GM19240 (cell line): ENCODE measurements at regions not wholly inside any gene's neighbourhood (a gene's known extent, or its start where the extent isn't known, plus 50 kb on each side); places are given as distances from the start of the nearest gene placed in this dataset.
"Not testable (repeated sequence)": the region's sequence is repeated elsewhere in the genome, so short reads cannot be mapped to it uniquely, and the experiment has no call there.

Source experiments
- DNase-seq: peaks from one replicate; pipeline ENCODE4 v3.0.0; 2011; ENCODE audit warnings: low spot score; ENCODE audit not compliant: insufficient read length

DNA sequence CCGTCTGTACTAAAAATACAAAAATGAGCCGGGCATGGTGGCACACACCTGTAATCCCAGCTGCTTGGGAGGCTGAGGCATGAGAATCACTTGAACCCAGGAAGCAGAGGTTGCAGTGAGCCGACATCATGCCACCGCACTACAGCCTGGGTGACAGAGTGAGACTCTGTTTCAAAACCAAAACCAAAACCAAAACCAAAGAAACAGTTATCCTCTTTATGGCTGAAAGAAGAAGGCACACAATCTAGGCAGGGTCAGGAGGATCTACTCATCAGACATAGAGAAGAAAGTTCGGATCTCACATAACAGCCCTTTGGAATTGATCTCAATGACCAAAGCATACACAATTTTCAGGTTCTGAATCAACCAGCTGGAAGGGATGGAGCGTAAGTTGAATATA lies 411.3 kb upstream of the SLC35B3 start:
- not testable (repeated sequence) for DNase-seq

DNA sequence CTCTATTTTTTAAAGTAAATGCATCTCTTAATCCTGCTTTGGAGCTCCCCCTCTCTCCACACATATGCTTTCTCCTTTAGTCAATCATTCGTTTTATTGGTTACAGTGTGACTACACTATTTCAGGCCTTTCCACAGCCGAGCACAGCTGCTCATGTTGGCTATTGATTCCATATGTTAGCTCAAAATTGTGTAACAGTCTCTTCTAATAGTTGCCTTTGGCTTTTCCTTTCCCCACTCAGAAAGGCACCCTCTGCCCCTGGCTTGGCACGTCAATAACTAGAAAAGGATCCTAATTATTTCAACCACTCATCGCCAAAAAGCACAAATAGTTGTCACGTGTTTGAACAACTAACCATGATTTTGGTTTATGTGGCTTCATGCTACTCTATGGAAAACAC lies 410.3 kb upstream of the SLC35B3 start:
- no peak for DNase-seq

DNA sequence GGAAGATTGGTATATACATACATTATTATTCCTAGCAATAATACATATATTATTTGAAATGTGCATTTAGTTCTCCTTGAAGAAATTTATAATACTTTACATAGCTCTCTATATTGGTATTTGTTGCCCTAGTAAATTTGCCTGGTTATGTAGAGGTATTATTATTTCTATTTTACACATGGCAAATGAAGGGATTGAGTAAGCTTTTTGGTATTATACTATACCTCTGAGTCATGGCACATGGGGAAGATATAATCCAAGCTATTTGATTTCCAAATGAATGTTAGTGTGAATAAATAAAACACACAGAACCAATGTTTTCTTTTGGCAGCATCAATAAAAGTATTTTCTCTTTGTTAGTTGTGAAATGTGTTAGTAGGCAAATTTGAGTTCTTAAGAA lies 409.6 kb upstream of the SLC35B3 start:
- DNase-seq = no peak

DNA sequence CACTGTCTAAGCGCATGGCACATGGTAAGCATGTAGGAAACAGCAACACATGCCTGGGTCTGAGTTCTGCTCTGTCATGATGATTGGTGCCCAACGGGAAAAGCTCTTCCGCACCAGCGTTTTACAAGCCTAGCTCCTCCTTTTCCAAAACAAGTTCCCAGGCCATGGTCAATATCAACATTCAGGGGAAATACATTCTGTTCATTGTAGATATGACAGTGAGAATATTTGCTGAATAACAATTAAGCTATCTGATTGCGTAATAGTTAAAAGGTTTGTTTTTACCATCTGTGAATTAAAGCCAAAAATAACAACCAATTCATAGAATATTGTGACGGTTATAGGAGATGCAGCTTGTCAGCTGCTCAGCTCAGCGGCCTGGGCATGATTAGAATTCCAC lies 404.3 kb upstream of the SLC35B3 start:
- DNase-seq = no peak

DNA sequence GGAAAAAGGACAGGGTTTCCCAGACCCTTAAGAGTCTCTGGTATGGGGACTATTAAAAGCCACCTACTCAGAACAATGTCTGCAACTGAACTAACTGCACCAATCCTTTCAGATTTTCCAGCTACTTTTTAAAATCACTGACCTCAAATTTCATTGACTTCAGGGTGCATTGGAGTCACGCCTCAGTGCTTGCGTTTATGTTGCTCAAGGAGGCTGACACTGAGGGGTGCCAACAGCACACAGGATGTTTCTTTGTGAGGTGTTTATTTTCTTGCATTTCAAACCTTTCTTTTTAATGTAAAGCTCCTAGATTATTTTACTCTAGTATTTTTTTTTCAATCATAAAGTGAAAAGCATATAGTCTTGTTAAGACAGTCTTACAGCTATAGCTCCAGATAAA lies 402.0 kb upstream of the SLC35B3 start:
- DNase-seq = no peak

DNA sequence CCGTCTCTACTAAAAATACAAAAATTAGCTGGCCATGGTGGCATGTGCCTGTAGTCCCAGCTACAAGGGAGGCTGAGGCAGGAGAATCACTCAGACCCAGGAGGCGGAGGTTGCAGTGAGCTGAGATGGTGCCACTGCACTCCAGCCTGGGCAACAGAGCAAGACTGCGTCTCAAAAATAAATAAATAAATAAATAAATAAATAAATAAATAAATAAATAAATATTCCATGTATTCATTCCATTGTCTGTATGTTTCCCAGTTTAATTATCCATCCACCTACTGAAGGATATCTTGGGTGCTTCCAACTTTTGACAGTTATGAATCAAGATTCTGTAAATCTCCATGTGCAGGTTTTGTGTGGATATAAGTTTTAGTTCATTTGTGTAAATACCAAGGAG lies 397.4 kb upstream of the SLC35B3 start:
- DNase-seq = not testable (repeated sequence)

DNA sequence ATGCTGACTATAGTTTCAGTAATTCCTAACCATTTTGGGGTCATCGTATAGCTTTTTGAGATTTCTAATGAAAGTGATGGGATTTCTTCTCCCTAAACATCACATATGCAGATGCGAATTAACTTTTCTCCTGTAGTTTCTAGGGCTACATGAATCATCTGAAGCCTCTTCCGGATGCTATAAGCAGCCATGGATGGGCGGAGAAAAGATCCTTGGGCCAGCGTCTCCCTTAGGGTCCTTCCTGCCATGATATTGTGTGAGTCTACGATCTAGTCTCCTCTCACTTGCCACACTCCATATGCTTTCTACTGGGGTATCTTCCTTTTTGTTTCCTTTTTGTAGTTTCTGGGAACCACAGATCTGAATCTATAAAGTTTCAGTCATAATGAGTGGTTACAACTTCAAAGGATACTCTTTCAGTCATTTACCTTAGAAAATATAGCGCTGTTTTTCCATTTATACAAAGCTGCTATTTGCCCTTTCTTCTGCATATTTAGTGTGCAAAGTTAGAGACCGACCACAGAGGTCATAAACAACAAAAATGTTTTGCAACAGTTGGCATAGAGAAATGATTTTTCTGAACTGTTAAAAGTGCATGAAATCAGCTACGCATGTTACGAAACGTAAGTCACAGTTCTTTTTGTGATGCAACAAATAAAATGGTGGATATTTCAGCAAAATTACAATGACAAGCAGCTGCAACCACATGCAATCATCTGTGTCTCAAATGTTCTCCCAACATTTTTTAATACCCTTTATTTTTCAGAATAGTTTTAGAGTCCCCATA lies 396.2 kb upstream of the SLC35B3 start:
- DNase-seq = no peak

DNA sequence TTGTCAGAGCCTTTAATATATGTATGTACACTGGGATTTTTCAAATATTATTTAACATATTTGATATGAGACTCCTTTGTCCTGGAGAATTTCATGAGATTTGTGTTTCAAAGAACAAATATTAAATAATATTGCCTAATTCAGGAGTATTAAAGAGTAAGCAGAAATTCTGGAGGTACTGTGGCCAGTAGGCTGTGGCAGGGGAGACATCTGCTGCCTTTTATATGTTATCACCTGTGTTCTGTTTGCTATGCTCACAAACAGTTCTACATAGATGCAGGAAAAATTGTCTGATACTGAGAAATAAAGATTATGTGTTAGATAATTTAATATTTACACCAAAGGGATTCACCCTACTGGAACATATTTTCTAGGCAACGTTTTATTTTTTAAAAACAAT lies 395.4 kb upstream of the SLC35B3 start:
- no peak for DNase-seq

DNA sequence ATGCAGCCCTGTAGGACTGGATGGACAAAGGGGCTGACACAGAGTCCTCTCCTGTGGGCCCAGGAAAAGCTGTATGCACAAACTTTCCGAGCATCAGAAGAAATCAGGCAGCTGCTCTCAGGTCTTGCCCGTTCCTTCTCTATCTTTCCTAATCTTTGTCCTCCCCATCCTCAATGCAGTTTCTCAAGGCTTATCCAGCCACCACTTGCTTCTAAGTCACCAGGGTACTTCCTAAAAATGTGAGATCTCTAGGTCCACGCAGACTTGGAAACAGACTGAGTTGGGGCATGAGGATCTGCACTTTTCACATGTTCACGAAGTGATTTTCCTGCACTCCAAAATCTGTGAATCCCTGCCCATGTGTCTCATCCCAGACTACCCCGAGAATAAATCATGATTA lies 394.5 kb upstream of the SLC35B3 start:
- DNase-seq = no peak

DNA sequence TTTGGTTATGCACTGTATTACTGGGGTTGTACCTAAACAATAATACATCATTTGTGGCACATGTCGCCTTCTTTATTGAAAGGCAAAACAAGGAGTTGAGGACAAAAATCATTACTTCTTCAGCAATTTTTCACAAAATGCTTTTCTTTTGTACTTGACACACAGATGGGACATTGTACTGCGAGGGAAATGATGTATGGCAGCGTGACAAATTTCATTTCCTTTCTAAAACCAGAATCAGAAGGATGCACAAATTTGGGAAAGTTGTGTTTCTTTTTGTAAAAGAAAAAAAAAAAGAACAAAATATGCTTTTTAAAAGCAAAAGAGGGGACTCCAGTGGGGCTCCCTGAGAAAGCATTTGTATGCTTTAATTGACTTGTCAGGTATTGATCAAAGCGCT lies 394.0 kb upstream of the SLC35B3 start:
- no peak for DNase-seq

DNA sequence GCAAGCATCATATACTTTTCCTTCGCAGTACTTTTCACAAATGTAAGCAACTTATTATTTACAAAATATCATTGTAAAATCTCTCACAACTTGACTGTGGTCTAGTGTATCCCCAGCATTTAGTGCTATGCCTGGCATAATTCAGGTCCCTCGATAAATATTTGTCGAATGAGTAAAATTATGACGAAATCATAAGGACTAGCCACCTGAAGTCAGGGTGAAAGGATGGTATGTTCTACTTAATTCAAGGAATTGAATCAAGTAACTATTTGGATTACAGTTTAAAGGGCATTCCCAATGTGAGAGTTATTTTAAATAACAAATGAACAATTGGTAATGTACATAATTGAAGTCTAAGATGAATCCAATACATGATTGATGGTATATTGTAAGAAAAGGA lies 393.0 kb upstream of the SLC35B3 start:
- DNase-seq = no peak

DNA sequence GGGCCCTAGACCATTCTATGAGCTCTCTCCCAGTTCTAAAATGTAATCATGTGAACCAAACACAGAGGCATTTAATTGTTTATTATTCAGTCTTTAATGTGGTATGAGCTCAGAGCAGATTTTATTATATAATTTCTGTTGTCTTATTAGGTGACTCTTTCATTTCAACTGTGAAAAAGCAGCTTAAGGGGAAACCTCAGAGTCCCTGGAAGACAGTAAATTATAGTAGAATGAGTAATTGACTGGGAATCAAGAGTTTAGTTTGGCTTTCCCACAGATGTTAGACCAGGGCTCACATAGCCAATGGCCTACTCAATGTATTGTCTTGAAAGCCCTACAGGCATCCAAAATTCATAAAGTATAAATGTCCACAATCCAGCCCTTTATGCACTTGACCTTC lies 390.4 kb upstream of the SLC35B3 start:
- DNase-seq = no peak

DNA sequence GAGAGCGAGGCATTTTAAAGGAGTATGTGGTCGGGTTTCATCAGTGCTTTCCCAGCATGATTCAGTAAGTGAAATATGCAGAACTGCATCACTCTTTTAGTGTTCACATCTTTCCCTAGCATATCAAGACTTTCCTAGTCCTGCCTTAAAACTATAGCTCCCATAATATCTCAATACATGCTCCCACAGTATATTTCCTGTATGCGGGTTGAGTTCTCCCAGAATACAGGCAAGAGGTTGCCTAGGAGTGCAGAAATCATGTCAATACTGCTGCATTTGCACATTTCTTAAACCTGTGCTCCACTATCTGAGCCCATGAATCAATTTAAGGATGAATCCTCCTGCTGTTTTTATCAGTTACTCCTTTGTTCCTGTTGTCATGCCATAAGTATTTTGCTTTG lies 386.6 kb upstream of the SLC35B3 start:
- DNase-seq = no peak

DNA sequence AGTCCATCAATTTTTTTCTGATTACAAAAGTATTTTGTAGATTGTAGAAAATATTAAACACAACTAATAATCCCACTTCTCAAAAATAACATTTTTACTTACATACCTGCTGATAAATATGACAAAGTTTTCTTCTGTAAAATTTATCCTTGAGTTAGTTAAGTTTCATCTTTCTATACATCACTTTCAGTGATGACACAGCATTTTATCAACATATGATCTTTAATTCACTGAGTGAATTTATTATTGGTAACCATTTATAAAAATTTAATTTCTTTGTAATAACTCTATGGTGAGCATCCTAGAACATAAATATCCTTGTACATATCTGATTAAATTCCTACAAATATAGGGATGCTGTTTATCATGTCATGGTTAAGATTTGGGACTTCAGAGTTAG lies 385.0 kb upstream of the SLC35B3 start:
- no peak for DNase-seq

DNA sequence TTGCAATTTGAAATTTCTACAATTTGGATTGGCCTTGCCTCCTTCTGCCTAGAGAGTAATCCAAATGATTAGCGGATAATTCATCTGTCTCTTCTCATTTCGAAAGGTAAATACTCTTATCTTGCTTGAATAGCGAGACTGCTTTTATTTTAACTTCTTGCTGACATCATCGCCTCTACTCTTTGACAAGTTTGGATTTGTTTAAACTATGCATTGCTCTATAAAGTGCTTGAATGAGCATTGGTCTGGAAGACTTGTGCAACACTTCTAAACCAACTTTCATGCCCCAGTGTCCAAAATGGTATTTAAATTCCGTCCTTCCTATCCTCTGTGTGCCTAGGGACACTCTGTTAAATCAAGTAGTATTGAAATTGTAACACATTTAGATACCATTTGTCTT lies 384.1 kb upstream of the SLC35B3 start:
- no peak for DNase-seq

DNA sequence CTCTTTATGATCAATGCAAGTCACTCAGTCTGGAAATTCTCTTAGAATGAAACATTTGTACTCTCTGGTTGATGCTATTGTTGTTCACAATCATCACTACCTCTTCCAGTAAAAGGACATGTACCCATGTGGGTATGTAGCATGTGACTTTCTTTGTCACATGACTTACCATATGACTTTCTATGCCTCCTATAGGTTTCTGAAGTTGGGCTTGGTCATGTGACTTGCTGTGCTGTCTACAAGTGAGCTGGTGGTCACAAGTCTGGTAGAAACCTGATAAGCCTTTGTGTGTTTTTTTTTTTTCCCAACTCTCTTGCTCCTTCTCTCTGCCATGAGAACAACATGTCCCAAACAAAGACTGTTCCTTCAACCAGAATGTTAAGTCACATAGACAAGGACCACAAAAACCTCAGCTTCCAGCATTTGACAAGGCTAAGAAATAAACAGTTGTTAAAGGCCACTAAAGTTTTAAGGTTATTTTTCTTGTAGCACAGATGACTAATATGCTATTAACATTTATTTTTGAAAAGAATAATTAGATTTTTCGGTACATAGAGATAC lies 379.2 kb upstream of the SLC35B3 start:
- no peak for DNase-seq

DNA sequence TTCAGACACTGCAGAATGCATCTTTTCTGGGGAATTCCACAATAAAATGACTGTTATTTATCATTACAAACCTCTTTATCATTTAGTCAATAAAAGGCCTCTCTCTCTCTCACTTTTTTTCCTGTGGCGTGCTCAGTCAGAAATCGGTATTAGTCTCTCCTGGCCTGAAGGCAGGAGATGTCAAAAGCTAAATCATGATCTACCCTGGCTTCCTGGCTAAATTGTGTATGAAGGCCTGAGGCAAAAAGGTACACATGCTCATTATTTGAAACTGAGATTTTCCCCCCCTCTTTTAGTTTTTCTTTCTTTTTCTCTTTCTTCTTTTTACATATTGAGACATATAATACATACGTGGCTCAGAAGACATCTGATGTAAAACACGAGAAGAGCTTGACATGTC lies 375.0 kb upstream of the SLC35B3 start:
- no peak for DNase-seq

DNA sequence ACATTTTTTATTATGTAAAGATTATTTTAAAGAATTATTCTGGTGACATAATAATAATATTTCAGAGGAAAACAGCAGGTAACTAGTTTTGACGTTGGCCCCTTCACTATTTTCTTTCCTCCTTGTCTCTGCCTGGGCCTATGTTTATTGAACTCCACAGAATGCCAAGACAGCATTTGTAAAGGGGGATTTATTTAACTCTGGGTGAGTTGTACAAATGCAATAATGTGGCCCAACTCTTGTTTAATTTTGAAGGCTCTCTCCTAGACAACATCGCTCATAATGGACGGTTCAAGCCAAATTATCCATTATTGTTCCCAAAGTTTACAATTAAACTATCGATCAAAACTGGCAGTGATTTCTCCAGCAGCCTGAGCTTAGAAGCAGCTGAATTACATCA lies 374.3 kb upstream of the SLC35B3 start:
- no peak for DNase-seq

DNA sequence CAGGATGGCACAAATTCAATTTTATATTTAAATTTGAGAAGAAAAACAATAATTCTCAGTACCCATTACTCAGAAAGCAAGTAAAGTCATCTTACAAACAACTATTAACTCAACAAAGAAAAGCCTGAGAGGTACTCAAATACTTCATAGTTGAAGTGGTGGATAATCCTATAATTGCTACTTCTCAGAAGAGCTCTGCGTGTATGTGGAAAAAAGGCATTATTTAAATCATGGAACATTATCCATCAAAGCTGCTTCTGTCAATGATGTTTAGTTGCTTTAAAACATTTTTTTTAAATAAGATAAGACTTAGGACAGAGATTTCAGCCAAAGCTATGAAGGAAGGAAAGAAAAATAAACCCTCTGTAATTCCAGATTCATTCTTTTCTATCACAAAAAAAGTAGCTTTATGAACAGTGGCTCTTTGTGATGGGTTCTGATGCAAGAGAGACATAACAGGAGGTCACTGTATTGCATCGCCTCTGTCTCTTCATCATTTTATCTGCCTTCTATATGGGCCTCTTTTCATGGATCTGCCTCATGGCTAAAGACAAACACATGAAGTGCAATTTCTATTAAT lies 367.9 kb upstream of the SLC35B3 start:
- no peak for DNase-seq

DNA sequence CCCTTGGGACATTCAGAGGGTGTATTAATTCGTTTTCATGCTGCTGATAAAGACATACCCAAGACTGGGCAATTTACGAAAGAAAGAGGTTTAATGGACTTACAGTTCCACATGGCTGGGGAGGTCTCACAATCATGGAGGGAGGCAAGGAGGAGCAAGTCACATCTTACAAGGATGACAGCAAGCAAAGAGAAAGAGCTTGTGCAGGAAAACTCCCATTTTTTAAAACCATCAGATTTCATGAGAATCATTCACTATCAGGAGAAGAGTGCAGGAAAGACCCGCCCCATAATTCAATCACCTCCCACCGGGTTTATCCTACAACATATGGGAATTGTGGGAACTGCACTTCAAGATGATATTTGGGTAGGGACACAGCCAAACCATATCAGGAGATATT lies 367.1 kb upstream of the SLC35B3 start:
- DNase-seq = not testable (repeated sequence)

DNA sequence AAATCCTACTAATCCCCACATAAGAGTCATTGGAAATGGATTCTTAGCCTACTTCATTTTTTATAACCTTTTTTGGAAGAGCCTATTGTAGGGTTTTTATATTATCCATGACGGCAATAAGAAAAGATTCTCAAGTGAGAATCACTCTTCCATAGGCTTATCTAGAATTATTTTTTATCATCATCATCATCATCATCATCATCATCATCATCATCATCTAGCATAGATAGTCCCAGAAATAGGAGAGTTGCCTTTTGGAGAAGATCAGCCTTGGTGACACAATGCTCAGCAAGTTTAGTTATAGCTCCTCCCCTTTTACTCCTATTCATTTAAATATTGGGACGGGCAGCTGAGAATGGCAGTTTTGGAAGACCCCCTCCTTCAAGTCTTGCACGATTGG lies 359.1 kb upstream of the SLC35B3 start:
- no peak for DNase-seq

DNA sequence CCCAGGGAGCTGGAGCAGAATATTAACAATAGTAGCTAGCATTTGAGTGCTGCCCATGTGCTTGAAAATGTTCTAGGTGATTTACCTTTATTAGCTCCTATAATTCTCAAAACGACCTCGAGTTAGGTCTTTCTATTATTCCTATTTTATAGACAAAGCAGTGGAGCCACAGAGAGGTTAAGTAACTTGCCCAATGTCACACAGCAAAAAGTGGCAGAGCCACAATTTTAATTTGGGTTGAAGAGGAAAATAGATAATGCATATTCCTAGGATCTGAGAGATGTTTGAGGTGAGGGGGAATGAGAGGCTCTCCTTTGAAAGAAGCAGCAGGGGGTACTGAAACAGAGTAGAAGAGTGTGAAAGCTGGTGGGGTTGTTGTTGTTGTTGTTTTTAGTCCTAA lies 354.5 kb upstream of the SLC35B3 start:
- no peak for DNase-seq

DNA sequence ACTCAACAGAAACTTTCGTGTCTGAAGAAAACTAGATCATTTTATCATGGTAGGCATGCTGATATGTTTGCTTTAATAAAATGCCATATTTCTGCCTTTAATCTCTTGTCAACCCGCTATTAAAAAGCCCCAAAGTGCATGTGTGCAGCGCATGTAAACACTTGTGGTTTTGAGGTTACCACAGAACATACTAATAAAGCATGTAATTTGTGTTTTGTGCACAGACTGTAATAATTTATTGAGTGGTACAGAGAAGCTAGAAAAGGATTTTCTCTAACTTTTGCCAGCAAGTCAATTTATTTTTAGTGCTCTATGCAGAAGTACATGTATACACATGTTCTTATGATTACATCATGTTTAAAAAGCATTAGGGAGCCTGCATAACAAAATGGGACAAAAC lies 349.9 kb upstream of the SLC35B3 start:
- DNase-seq = no peak
